Forelimb muscle (tissue), 1 donor: ENCODE measurements at regions not wholly inside any gene's neighbourhood (a gene's known extent, or its start where the extent isn't known, plus 50 kb on each side); places are given as distances from the start of the nearest gene placed in this dataset.
"Not testable (repeated sequence)": the region's sequence is repeated elsewhere in the genome, so short reads cannot be mapped to it uniquely, and the experiment has no call there.

Experiments
- DNase-seq: peaks from one replicate; pipeline ENCODE4 v3.0.0-alpha.2; 2013; ENCODE audit warnings: low read depth

GRCh38 chr13:55013051-55013450 is 1984.4 kb downstream of the OLFM4 start:
- no peak for DNase-seq

DNA sequence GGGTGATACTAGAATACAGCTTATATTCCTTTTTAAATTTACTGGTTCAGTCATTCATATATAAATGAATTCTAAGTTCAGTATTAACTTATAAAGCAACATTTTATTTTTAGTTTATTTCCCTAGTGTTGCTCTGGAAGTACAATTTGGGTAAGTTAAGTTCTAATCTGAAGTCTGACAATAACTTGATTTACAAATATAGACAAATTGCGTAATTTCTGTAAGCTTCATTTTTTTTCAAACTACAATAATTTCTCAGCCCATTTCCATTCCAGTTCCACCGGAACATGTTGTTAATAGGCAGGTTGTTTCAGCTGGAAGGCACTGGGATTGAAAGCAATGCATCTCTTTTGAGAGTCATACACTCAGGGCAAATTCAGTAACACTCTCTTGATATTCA is 2000.7 kb downstream of the OLFM4 start:
- no peak for DNase-seq

DNA sequence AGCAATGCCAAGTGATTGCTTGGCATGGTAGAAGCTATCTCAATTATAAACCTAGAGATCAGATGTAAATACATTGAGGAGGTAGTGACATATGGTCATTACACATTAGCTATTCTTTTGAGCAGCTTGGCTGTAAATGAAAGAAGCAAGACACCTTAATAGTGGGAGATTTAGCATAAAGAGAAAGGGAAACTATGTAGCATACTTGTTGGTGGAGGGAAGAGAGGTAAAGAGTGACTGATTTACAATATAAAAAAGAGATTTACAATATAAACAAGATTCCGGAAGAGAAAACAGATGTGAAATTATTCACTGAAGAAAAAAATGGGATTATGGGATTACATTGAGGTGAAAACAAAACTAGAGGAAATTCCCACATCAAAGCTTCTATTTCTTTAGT is 2009.6 kb downstream of the OLFM4 start:
- DNase-seq = no peak

GRCh38 chr13:55053891-55054550 is 2025.4 kb downstream of the OLFM4 start:
- DNase-seq = not testable (repeated sequence)

- DNase-seq = not testable (repeated sequence)
These were observed 2027.1 kb downstream of the OLFM4 start for GRCh38 chr13:55055666-55056065.

GRCh38 chr13:55062662-55063061 is 2034.0 kb downstream of the OLFM4 start:
- DNase-seq = no peak

DNA sequence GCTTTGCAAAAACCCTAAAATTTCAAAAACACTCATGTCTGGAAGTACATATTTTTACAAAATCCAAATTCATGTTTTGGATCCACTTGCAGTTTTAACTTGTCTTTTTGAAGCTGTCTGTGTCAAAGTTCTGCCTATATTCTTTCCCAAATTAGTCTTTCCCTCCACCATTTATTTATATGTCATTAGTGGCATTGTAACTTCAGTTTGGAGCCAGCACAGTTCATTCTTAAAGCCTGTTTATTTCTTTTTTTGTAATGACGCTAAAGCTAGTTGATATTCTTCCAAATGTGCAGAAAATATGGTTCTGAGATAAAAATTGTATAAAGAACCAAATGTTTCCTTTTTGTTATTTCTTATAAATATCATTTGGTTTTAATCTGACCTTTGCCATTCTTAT is 2039.3 kb downstream of the OLFM4 start:
- DNase-seq = no peak

GRCh38 chr13:55069746-55070145 is 2041.1 kb downstream of the OLFM4 start:
- no peak for DNase-seq

DNA sequence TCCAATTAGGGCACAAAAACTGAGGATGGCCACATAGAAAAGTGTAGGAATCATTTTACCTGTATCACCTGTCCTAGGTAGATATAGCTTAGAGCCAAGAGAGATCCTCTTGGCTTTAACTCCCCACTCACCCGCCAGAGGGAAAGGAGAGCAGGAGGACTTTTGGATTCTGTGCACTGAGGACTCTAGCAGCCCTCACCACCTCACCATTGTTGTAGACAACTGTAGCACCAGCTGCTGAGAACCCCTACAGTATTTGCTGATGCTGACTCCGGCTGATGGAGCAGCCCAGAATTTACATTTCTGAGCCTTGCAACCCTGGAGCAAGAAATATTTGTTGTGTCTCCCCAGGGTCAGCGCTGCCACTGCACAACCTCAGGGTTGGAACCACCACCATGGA is 2044.4 kb downstream of the OLFM4 start:
- no peak for DNase-seq

- no peak for DNase-seq
These were observed 2056.0 kb downstream of the OLFM4 start for GRCh38 chr13:55084630-55085029.

DNA sequence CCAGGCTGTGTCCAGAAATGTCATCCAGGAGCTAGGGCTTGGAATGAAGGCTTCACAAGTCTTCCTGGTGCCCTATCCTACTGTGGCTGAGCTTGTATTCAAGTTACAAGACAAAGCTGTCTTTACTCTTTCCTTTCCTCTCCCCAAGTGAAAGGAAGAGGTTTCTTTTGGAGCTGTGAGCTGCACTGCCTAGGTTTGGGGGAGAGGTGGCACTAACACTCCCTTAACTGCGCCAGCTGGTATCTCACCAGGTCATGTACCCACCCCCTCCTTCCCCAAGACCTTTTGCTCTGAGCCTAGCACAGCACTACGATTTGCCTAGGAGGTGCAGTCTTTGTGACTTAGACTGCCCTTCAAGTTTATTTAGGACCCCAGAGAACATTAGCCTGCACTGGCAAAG is 2053.6 kb upstream of the PRR20A start:
- no peak for DNase-seq

- DNase-seq = no peak
These were observed 2050.1 kb upstream of the PRR20A start for GRCh38 chr13:55090612-55091011.

DNA sequence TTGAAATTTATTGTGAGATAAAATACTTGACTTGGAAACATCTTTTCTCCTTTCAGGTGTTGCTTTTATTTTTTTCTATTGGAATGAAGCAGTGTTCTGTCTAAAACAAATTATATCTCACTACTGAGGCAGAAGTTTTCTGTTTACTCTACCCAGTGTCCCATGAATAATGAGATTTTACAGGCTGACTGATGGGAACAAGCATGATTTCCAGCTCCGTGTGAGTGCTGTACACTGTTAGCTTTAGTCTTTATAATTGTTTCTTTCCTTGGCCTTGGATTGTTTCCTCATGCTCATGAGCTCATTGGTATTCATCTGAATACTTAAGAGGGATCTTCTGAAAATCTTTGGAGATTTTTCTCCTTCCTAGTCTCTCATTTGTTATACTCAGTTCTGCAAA is 2049.5 kb upstream of the PRR20A start:
- no peak for DNase-seq

DNA sequence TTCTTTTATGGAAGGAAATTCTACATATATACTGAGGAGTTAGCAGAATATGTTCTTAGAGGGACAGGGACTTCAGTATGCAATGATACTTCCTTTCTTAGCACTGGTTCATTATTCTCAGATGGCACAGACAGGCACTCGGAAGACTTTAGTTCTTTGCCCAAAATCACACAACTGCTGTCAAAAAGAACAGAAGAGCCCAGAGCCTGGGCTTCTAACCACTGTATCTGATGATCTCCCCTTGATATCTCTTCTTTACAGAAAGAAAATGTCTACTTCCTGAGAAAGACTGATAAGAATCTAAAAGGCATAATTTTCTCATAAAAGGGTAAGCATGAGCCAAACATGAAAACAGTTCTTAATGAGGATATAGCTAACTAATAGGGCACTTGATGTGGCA is 2034.2 kb upstream of the PRR20A start:
- no peak for DNase-seq

GRCh38 chr13:55120631-55121030 is 2020.1 kb upstream of the PRR20A start:
- DNase-seq = no peak

GRCh38 chr13:55155046-55155445 is 1985.7 kb upstream of the PRR20A start:
- DNase-seq = no peak

- DNase-seq = no peak
These were observed 1981.0 kb upstream of the PRR20A start for GRCh38 chr13:55159765-55160164.

DNA sequence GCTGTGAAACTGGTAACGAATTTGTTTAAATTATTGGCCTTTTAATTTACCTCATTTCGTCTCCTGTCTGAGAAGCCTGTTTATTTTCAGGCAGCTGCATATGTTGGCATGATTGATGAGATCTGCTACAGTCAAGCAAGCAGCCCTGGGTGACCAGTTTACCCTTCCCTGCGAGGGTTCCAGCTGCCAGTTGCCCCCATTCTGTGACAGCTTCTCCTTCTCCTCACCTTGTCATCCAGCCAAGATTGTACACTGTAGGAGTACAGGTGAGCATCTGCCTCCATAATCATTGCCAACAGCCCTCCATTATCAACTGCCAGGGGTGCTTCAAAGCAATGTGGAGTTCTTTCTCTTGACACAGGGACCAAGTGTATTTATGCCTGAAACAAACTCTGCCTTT is 1979.9 kb upstream of the PRR20A start:
- no peak for DNase-seq

DNA sequence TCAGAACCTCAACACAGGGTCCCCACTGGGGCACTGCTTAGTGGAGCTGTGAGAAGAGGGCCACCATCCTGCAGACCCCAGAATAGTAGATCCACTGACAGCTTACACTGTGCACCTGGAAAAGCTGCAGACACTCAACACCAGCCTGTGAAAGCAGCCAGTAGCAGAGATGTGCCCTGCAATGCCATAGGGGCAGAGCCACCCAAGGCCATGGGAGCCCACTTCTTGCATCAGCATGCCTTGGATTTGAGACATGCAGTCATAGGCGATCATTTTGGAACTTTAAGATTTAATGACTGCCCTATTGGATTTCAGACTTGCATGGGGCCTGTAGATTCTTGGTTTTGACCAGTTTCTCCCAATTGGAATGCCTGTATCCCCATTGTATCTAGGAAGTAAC is 1962.1 kb upstream of the PRR20A start:
- DNase-seq = not testable (repeated sequence)

GRCh38 chr13:55190996-55191395 is 1949.7 kb upstream of the PRR20A start:
- no peak for DNase-seq

DNA sequence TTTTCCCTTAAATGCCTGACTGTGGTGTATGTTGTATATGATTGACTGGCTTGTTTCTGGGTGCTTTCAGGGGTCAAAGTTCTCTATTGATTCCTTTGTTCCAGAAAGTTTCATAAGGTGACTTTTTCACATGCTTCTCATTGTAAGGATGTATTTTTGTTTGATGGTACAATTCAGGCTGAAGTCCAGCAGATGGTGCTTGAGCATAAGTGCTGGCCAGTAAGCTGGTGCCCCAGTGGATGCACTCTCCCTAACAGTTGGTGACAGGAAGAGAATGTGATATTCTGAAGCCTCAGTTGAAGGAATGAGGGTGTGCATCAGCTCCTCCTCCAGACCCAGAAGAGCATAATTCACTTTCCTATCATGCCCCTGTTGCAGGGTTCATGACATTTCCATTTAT is 1941.6 kb upstream of the PRR20A start:
- no peak for DNase-seq

DNA sequence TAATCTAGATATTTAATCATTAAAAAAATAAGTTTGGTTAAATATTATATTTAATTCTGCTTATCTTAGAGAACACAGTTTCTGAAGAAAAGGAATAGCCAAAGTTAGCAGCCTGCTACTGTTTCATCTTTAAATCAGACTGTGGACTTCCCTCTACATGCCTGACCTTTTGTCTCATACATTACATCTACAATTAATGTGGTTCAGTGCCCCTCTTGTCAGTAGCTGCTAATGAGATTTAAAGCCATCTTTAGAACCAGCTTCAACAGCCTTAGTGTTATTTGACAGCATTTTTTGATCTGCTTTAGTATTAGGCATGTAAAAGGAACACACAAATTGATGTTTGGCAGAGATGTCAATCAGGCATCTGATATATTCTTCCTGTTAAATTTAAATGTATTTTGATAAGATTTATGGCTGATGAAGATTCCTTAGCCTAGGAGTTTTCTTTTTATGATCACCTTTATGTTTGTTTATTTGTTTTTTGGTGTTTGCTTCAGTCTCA is 1925.8 kb upstream of the PRR20A start:
- no peak for DNase-seq

DNA sequence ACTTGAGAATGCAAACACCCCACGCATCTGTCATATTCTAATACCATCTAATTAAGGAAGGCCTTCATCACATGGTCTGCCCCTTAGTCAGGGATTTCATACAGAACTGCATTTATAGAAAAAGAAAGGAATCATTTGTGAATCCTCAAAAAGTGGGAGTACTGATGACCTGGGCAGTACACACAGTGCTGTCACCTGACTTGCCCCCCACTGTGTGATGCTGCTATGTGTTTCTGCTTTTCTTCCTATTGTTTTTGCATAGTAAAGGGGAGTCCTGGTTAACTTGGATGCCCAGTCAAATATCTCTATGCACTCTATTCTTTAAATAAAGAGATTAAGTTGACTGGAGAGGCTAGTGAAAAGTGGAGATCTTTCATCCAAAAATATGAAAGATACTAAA is 1921.2 kb upstream of the PRR20A start:
- no peak for DNase-seq

GRCh38 chr13:55229906-55230569 is 1910.7 kb upstream of the PRR20A start:
- DNase-seq = no peak
